WTC11 (cell line): ENCODE measurements at regions not wholly inside any gene's neighbourhood (a gene's known extent, or its start where the extent isn't known, plus 50 kb on each side); places are given as distances from the start of the nearest gene placed in this dataset.

Experiments
- ATAC-seq: fragments of 200-7000 bp; cut with Tn5 transposase; 2 replicates; pipeline ENCODE4 v1.10.0; 2021; ENCODE audit warnings: mild to moderate bottlenecking, moderate library complexity
- CTCF ChIA-PET: fragments of 300-600 bp; sonication (Branson Sonifier 250); formaldehyde crosslinking; loops from one replicate; lab custom pipeline; 2021; ENCODE audit warnings: antibody characterized with exemption; lab: Charles Lee
- POLR2A ChIA-PET: fragments of 350-600 bp; sonication (Branson Sonifier 250); formaldehyde crosslinking; loops from one replicate; lab custom pipeline; 2021; ENCODE audit warnings: antibody characterized with exemption; lab: Charles Lee
- DNase-seq: peaks from one replicate; pipeline ENCODE4 v3.0.0; 2021; ENCODE audit warnings: low spot score
- H3K27ac Mint-ChIP-seq: 2 replicates; pipeline ENCODE4 v1.8.0; 2021; ENCODE audit warnings: mixed read lengths
- H3K27me3 Mint-ChIP-seq: 2 replicates; pipeline ENCODE4 v1.8.0; 2021; ENCODE audit warnings: low read depth, mild to moderate bottlenecking, moderate library complexity, mixed read lengths
- H3K36me3 Mint-ChIP-seq: 2 replicates; pipeline ENCODE4 v1.8.0; 2021; ENCODE audit warnings: mixed read lengths
- H3K4me1 Mint-ChIP-seq: 2 replicates; pipeline ENCODE4 v1.8.0; 2022; ENCODE audit warnings: mixed read lengths
- H3K4me3 Mint-ChIP-seq: 2 replicates; pipeline ENCODE4 v1.8.0; 2021; ENCODE audit warnings: mild to moderate bottlenecking, moderate library complexity, mixed read lengths
- H3K9me3 Mint-ChIP-seq: 2 replicates; pipeline ENCODE4 v1.8.0; 2021; ENCODE audit warnings: mixed read lengths
- AFF4 ChIP-seq: sonication (generic); formaldehyde crosslinking; IDR thresholded peaks from 2 replicates; pipeline ENCODE4 v1.8.1; 2023; ENCODE audit warnings: mild to moderate bottlenecking, missing genetic modification reagents, borderline replicate concordance
- CDX4 ChIP-seq: fragments of 250-450 bp; sonication (Bioruptor Pico); IDR thresholded peaks from 2 replicates; pipeline ENCODE4 v1.9.0; 2021; ENCODE audit warnings: moderate library complexity, mild to moderate bottlenecking, inconsistent platforms, borderline replicate concordance
- FOXJ3 ChIP-seq: sonication (generic); formaldehyde crosslinking; IDR thresholded peaks from 2 replicates; pipeline ENCODE4 v1.9.0; 2021; ENCODE audit warnings: missing genetic modification reagents, mild to moderate bottlenecking, borderline replicate concordance
- JAZF1 ChIP-seq: fragments of 250-450 bp; sonication (Bioruptor Pico); IDR thresholded peaks from 2 replicates; pipeline ENCODE4 v1.9.0; 2021; ENCODE audit warnings: moderate library complexity, mild to moderate bottlenecking, inconsistent platforms
- NFYB ChIP-seq: sonication (generic); formaldehyde crosslinking; conservative IDR thresholded peaks from 2 replicates; pipeline ENCODE4 v1.8.0; 2022; ENCODE audit warnings: low read depth, missing genetic modification reagents
- RORB ChIP-seq: fragments of 250-450 bp; sonication (Bioruptor Pico); IDR thresholded peaks from 2 replicates; pipeline ENCODE4 v1.9.0; 2021; ENCODE audit warnings: mild to moderate bottlenecking
- SMAD4 ChIP-seq: sonication (generic); formaldehyde crosslinking; IDR thresholded peaks from 2 replicates; pipeline ENCODE4 v1.8.0; 2022; ENCODE audit warnings: mild to moderate bottlenecking, missing genetic modification reagents
- SP1 ChIP-seq: sonication (generic); formaldehyde crosslinking; conservative IDR thresholded peaks from 2 replicates; pipeline ENCODE4 v1.8.1; 2022; ENCODE audit warnings: missing genetic modification reagents
- ZNF219 ChIP-seq: sonication (generic); formaldehyde crosslinking; IDR thresholded peaks from 2 replicates; pipeline ENCODE4 v1.8.0; 2023; ENCODE audit warnings: missing genetic modification reagents, mild to moderate bottlenecking, borderline replicate concordance
- ZNF423 ChIP-seq: fragments of 250-450 bp; sonication (Bioruptor Pico); IDR thresholded peaks from 2 replicates; pipeline ENCODE4 v2.1.2; 2022; ENCODE audit warnings: mild to moderate bottlenecking, moderate library complexity
- TF ChIP-seq, protein P1 (sequence below): sonication (generic); formaldehyde crosslinking; IDR thresholded peaks from 2 replicates; pipeline ENCODE4 v1.8.1; 2022; ENCODE audit warnings: mild to moderate bottlenecking, missing genetic modification reagents, moderate library complexity, borderline replicate concordance
- TF ChIP-seq, protein P2 (sequence below): sonication (generic); formaldehyde crosslinking; IDR thresholded peaks from 2 replicates; pipeline ENCODE4 v1.8.0; 2022; ENCODE audit warnings: mild to moderate bottlenecking, missing genetic modification reagents
- TF ChIP-seq, protein P3 (sequence below): sonication (generic); formaldehyde crosslinking; conservative IDR thresholded peaks from 2 replicates; pipeline ENCODE4 v1.8.1; 2023; ENCODE audit warnings: mild to moderate bottlenecking, low read depth, missing genetic modification reagents, moderate library complexity
- TF ChIP-seq, protein P4 (sequence below): sonication (generic); formaldehyde crosslinking; IDR thresholded peaks from 2 replicates; pipeline ENCODE4 v1.8.0; 2023; ENCODE audit warnings: missing genetic modification reagents, mild to moderate bottlenecking, borderline replicate concordance

GRCh38 chr12:5309654-5310053 lies 122.3 kb upstream of the NTF3 start (continued):
- TF ChIP-seq, protein P1, sequence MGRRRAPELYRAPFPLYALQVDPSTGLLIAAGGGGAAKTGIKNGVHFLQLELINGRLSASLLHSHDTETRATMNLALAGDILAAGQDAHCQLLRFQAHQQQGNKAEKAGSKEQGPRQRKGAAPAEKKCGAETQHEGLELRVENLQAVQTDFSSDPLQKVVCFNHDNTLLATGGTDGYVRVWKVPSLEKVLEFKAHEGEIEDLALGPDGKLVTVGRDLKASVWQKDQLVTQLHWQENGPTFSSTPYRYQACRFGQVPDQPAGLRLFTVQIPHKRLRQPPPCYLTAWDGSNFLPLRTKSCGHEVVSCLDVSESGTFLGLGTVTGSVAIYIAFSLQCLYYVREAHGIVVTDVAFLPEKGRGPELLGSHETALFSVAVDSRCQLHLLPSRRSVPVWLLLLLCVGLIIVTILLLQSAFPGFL (CRISPR knock-in tag) = no peak
- TF ChIP-seq SP1 (CRISPR knock-in tag) = no peak
- TF ChIP-seq NFYB = no peak
- TF ChIP-seq, protein P2, sequence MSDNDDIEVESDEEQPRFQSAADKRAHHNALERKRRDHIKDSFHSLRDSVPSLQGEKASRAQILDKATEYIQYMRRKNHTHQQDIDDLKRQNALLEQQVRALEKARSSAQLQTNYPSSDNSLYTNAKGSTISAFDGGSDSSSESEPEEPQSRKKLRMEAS (CRISPR knock-in tag) = no peak
- TF ChIP-seq, protein P3, sequence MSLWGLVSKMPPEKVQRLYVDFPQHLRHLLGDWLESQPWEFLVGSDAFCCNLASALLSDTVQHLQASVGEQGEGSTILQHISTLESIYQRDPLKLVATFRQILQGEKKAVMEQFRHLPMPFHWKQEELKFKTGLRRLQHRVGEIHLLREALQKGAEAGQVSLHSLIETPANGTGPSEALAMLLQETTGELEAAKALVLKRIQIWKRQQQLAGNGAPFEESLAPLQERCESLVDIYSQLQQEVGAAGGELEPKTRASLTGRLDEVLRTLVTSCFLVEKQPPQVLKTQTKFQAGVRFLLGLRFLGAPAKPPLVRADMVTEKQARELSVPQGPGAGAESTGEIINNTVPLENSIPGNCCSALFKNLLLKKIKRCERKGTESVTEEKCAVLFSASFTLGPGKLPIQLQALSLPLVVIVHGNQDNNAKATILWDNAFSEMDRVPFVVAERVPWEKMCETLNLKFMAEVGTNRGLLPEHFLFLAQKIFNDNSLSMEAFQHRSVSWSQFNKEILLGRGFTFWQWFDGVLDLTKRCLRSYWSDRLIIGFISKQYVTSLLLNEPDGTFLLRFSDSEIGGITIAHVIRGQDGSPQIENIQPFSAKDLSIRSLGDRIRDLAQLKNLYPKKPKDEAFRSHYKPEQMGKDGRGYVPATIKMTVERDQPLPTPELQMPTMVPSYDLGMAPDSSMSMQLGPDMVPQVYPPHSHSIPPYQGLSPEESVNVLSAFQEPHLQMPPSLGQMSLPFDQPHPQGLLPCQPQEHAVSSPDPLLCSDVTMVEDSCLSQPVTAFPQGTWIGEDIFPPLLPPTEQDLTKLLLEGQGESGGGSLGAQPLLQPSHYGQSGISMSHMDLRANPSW (CRISPR knock-in tag) = no peak
- TF ChIP-seq, protein P4, sequence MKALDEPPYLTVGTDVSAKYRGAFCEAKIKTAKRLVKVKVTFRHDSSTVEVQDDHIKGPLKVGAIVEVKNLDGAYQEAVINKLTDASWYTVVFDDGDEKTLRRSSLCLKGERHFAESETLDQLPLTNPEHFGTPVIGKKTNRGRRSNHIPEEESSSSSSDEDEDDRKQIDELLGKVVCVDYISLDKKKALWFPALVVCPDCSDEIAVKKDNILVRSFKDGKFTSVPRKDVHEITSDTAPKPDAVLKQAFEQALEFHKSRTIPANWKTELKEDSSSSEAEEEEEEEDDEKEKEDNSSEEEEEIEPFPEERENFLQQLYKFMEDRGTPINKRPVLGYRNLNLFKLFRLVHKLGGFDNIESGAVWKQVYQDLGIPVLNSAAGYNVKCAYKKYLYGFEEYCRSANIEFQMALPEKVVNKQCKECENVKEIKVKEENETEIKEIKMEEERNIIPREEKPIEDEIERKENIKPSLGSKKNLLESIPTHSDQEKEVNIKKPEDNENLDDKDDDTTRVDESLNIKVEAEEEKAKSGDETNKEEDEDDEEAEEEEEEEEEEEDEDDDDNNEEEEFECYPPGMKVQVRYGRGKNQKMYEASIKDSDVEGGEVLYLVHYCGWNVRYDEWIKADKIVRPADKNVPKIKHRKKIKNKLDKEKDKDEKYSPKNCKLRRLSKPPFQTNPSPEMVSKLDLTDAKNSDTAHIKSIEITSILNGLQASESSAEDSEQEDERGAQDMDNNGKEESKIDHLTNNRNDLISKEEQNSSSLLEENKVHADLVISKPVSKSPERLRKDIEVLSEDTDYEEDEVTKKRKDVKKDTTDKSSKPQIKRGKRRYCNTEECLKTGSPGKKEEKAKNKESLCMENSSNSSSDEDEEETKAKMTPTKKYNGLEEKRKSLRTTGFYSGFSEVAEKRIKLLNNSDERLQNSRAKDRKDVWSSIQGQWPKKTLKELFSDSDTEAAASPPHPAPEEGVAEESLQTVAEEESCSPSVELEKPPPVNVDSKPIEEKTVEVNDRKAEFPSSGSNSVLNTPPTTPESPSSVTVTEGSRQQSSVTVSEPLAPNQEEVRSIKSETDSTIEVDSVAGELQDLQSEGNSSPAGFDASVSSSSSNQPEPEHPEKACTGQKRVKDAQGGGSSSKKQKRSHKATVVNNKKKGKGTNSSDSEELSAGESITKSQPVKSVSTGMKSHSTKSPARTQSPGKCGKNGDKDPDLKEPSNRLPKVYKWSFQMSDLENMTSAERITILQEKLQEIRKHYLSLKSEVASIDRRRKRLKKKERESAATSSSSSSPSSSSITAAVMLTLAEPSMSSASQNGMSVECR (CRISPR knock-in tag) = no peak
- no peak for TF ChIP-seq FOXJ3 (CRISPR knock-in tag)
- no peak for TF ChIP-seq ZNF423 (CRISPR knock-in tag)
- no peak for TF ChIP-seq SMAD4 (CRISPR knock-in tag)
- no peak for TF ChIP-seq ZNF219 (CRISPR knock-in tag)
- TF ChIP-seq RORB (CRISPR knock-in tag) = no peak
- no peak for TF ChIP-seq AFF4 (CRISPR knock-in tag)

DNA sequence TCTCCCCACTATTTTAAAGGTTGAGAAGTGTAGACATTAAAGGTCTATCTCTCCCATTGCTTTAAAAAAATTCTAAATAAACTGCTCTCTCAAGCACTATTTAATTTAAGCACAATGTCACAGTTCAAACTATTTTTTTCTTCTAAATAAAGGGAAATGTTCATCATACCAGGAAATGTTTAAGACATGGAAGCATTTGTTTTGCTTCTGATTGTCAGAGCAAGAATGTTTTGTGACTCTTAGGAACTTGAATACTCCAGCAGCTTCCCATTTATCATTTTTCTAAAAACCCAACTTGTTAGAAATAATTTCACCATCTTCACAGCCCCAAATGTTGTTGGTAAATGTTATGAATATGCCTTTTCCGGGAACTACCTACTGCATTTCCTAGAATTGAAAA lies 121.8 kb upstream of the NTF3 start:
- ChIA-PET CTCF (no interaction called here), POLR2A (no interaction called here)
- peaks cover 2% of the 10 kb centered on the region; the same call in 1 of the 2 replicates for H3K27me3 Mint-ChIP-seq
- H3K4me1 Mint-ChIP-seq = no peaks in the 10 kb centered on the region
- H3K27ac Mint-ChIP-seq = no peak overlapping the region
- no peak for DNase-seq
- no peak for ATAC-seq
- peaks cover 22% of the 10 kb centered on the region for H3K36me3 Mint-ChIP-seq
- H3K4me3 Mint-ChIP-seq = no peak overlapping the region
- TF ChIP-seq CDX4 (CRISPR knock-in tag) = no peak
- no peak for TF ChIP-seq JAZF1 (CRISPR knock-in tag)
- TF ChIP-seq ZNF423 (CRISPR knock-in tag) = no peak
- peaks cover 30% of the 10 kb centered on the region for H3K9me3 Mint-ChIP-seq
